GM12872 (cell line): ENCODE measurements at regions not wholly inside any gene's neighbourhood (a gene's known extent, or its start where the extent isn't known, plus 50 kb on each side); places are given as distances from the start of the nearest gene placed in this dataset.

Source experiments
- CTCF ChIP-seq: IDR thresholded peaks from 3 replicates; pipeline ENCODE4 v1.5.1; 2011; ENCODE audit warnings: low read depth, mild to moderate bottlenecking, low read length, moderate library complexity; ENCODE audit not compliant: insufficient read depth

GRCh38 chr2:172334988-172335387, 92.4 kb upstream of the ITGA6 start:
- no peak for TF ChIP-seq CTCF

GRCh38 chr2:172335736-172336135, 91.7 kb upstream of the ITGA6 start:
- no peak for TF ChIP-seq CTCF

- TF ChIP-seq CTCF = no peak
Observed at GRCh38 chr2:172336681-172337080, 90.7 kb upstream of the ITGA6 start.

- TF ChIP-seq CTCF = no peak
Observed at GRCh38 chr2:172339371-172340010, 87.9 kb upstream of the ITGA6 start.

- no peak for TF ChIP-seq CTCF
Observed at GRCh38 chr2:172340394-172340793, 87.0 kb upstream of the ITGA6 start.

GRCh38 chr2:172342078-172342477, 85.3 kb upstream of the ITGA6 start:
- TF ChIP-seq CTCF = no peak

GRCh38 chr2:172342611-172343010, 84.8 kb upstream of the ITGA6 start:
- no peak for TF ChIP-seq CTCF
